GM23338 (cell line): ENCODE measurements at regions not wholly inside any gene's neighbourhood (a gene's known extent, or its start where the extent isn't known, plus 50 kb on each side); places are given as distances from the start of the nearest gene placed in this dataset.

Experiments
- ATAC-seq: fragments of 200-7000 bp; cut with Tn5 transposase; 3 replicates; pipeline ENCODE4 v1.9.1; 2020
- DNase-seq: peaks from one replicate; pipeline ENCODE4 v3.0.0-alpha.2; 2015; ENCODE audit warnings: low spot score
- H2AFZ ChIP-seq: fragments of 200-600 bp; sonication (generic); 2 replicates; pipeline ENCODE4 v1.8.0; 2016; ENCODE audit warnings: antibody characterized with exemption, mild to moderate bottlenecking, moderate library complexity
- H3F3A ChIP-seq: fragments of 200-600 bp; sonication (generic); replicated peaks from 2 replicates; pipeline ENCODE4 v1.8.0; 2017; ENCODE audit warnings: antibody characterized with exemption, mixed run types, low read depth
- H3K27ac ChIP-seq: fragments of 200-600 bp; sonication (generic); 2 replicates; pipeline ENCODE4 v1.6.1; 2016; ENCODE audit warnings: low read depth
- H3K27me3 ChIP-seq: fragments of 200-600 bp; sonication (generic); 2 replicates; pipeline ENCODE4 v1.8.0; 2016; ENCODE audit warnings: mild to moderate bottlenecking, mixed run types, moderate library complexity; ENCODE audit not compliant: insufficient read depth
- H3K36me3 ChIP-seq: fragments of 200-600 bp; sonication (generic); 2 replicates; pipeline ENCODE4 v1.8.0; 2016; ENCODE audit warnings: mild to moderate bottlenecking; ENCODE audit not compliant: insufficient read depth
- H3K4me1 ChIP-seq: fragments of 200-600 bp; sonication (generic); 2 replicates; pipeline ENCODE4 v1.8.0; 2016; ENCODE audit warnings: mild to moderate bottlenecking, moderate library complexity; ENCODE audit not compliant: insufficient read depth
- H3K4me2 ChIP-seq: fragments of 200-600 bp; sonication (generic); 2 replicates; pipeline ENCODE4 v1.7.1; 2017; ENCODE audit warnings: mixed run types
- H3K4me3 ChIP-seq: fragments of 200-600 bp; sonication (generic); 2 replicates; pipeline ENCODE4 v1.6.1; 2016; ENCODE audit warnings: mixed run types
- H3K79me2 ChIP-seq: fragments of 200-600 bp; sonication (generic); replicated peaks from 2 replicates; pipeline ENCODE4 v1.8.0; 2017; ENCODE audit warnings: mild to moderate bottlenecking; ENCODE audit not compliant: insufficient read depth
- H3K9me2 ChIP-seq: fragments of 200-600 bp; sonication (generic); 2 replicates; pipeline ENCODE4 v1.8.0; 2017; ENCODE audit not compliant: insufficient read depth
- H4K20me1 ChIP-seq: fragments of 200-600 bp; sonication (generic); replicated peaks from 2 replicates; pipeline ENCODE4 v1.8.0; 2017; ENCODE audit warnings: mild to moderate bottlenecking; ENCODE audit not compliant: insufficient read depth
- H3K27ac Mint-ChIP-seq: 2 replicates; pipeline ENCODE4 v1.8.0; 2020; ENCODE audit warnings: inconsistent platforms, mild to moderate bottlenecking, moderate library complexity, mixed read lengths
- H3K27me3 Mint-ChIP-seq: 3 replicates; pipeline ENCODE4 v1.8.0; 2022; ENCODE audit warnings: low read depth, mild to moderate bottlenecking, moderate library complexity, mixed read lengths, inconsistent platforms; ENCODE audit not compliant: insufficient read depth, poor library complexity
- H3K36me3 Mint-ChIP-seq: 3 replicates; pipeline ENCODE4 v1.8.0; 2021; ENCODE audit warnings: low read depth, mild to moderate bottlenecking, inconsistent platforms, moderate library complexity, mixed read lengths
- H3K4me1 Mint-ChIP-seq: 3 replicates; pipeline ENCODE4 v1.8.0; 2020; ENCODE audit warnings: mild to moderate bottlenecking, inconsistent platforms, mixed read lengths
- H3K4me3 Mint-ChIP-seq: 3 replicates; pipeline ENCODE4 v1.8.0; 2021; ENCODE audit warnings: moderate library complexity, mild to moderate bottlenecking, inconsistent platforms, mixed read lengths
- H3K9me3 Mint-ChIP-seq: 3 replicates; pipeline ENCODE4 v1.8.0; 2020; ENCODE audit warnings: moderate library complexity, mild to moderate bottlenecking, inconsistent platforms, mixed read lengths
- EZH2 ChIP-seq: fragments of 200-600 bp; sonication (generic); IDR thresholded peaks from one replicate; pipeline ENCODE4 v1.8.0; 2017; ENCODE audit warnings: antibody characterized with exemption, mild to moderate bottlenecking, low read depth; ENCODE audit not compliant: unreplicated experiment
- EZH2phosphoT487 ChIP-seq: fragments of 200-600 bp; sonication (generic); IDR thresholded peaks from one replicate; pipeline ENCODE4 v1.8.1; 2018; ENCODE audit warnings: antibody characterized with exemption; ENCODE audit not compliant: unreplicated experiment
- JUNB ChIP-seq: IDR thresholded peaks from one replicate; pipeline ENCODE4 v1.6.1; 2016; ENCODE audit warnings: antibody characterized with exemption; ENCODE audit not compliant: unreplicated experiment
- NANOG ChIP-seq: IDR thresholded peaks from 2 replicates; pipeline ENCODE4 v1.6.1; 2016; ENCODE audit warnings: antibody characterized with exemption, borderline replicate concordance
- POLR2AphosphoS5 ChIP-seq: IDR thresholded peaks from 2 replicates; pipeline ENCODE4 v1.6.1; 2016; ENCODE audit warnings: antibody characterized with exemption, low read depth
- ZNF114 ChIP-seq: fragments of 250-450 bp; sonication (Bioruptor Pico); IDR thresholded peaks from 2 replicates; pipeline ENCODE4 v1.5.0; 2020; ENCODE audit warnings: mild to moderate bottlenecking, moderate library complexity
- TF ChIP-seq, protein P1 (sequence below): fragments of 250-450 bp; sonication (Bioruptor Pico); IDR thresholded peaks from 2 replicates; pipeline ENCODE4 v1.5.0; 2020; ENCODE audit warnings: mild to moderate bottlenecking, moderate library complexity

DNA sequence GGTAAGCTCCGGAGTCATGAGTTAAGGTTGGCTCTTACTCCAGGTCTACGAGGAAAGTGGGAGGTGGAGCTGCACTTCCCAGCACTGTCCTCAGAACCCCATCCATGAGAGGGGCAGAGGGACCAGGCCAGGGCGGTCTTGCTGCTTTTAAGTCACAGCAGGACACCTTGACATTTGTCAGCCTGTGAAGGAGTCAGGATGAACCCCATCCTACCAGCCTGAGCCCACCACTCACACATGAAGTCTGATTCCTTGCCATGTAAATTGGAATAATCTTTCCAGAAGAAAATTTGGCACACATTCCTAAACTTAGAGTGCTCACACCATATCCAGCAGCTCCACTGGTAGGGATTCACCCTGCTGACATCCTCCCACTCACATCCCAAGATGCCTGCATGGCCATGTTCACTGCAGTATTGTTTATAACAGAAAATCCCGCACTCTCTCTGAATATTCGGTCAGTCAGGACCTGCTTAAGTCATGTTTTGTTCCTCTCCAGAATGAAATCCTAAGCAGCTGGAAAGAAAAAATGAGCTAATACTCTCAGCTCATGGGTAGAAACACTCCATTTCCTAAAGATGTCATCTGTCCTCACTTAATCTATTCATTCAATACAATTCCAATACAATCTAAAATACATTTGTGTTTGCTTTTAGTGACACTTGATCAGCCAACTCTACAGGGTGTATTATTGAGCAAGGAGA lies 79.3 kb upstream of the COL5A1 start:
- Histone ChIP-seq H3K4me1 (no peaks in the 10 kb centered on the region), H3K27me3 (no peaks in the 10 kb centered on the region), H3F3A (no peaks in the 10 kb centered on the region), H3K36me3 (no peaks in the 10 kb centered on the region), H3K9me2 (0 out of 2 replicates have a peak, but pooled peaks cover 8% of the 10 kb centered on the region), H3K4me2 (no peak overlapping the region), H2AFZ (no peak overlapping the region), H3K27ac (no peak overlapping the region), H4K20me1 (no peaks in the 10 kb centered on the region), H3K4me3 (no peak overlapping the region), H3K79me2 (no peaks in the 10 kb centered on the region)
- H3K4me3 Mint-ChIP-seq, result no peak overlapping the region
- no peak for DNase-seq
- no peak for TF ChIP-seq EZH2
- no peak for TF ChIP-seq EZH2phosphoT487
- TF ChIP-seq POLR2AphosphoS5, result no peak
- no peak for TF ChIP-seq ZNF114 (CRISPR knock-in tag)
- no peak for TF ChIP-seq NANOG
- ATAC-seq, result no peak
- no peak overlapping the region for H3K27ac Mint-ChIP-seq
- H3K9me3 Mint-ChIP-seq, result peaks cover 17% of the 10 kb centered on the region
- peaks cover 5% of the 10 kb centered on the region for H3K27me3 Mint-ChIP-seq
- H3K36me3 Mint-ChIP-seq, result no peaks in the 10 kb centered on the region; the same call in 2 of the 3 replicates
- no peaks in the 10 kb centered on the region for H3K4me1 Mint-ChIP-seq

DNA sequence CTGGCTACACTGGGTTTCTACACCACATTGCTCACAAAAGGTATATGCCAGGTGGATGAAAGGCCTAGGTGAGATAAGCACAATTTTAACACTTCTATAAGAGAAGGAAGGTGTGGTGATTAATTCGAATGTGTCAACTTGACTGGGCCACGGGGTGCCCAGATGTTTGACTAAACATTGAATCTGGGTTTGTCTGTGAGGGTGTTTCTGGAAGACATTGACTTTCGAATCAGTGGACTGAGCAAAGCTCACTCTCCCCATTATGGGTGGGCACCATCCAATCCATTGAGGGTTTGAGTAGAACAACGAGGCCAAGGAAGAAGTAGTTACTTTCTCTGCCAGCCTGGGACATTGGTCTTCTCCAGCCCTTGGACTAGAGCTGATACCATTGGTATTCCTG lies 78.2 kb upstream of the COL5A1 start:
- H2AFZ ChIP-seq, result no peak overlapping the region
- Mint-ChIP-seq H3K9me3 (peaks cover 17% of the 10 kb centered on the region), H3K4me1 (no peaks in the 10 kb centered on the region), H3K36me3 (no peaks in the 10 kb centered on the region; the same call in 2 of the 3 replicates), H3K27ac (no peak overlapping the region), H3K27me3 (peaks cover 5% of the 10 kb centered on the region), H3K4me3 (no peak overlapping the region)
- H3K4me1 ChIP-seq, result no peaks in the 10 kb centered on the region
- no peak overlapping the region for H3K4me2 ChIP-seq
- ATAC-seq (no peak), DNase-seq (no peak)
- H3K27me3 ChIP-seq, result no peaks in the 10 kb centered on the region
- no peak overlapping the region for H3K27ac ChIP-seq
- H4K20me1 ChIP-seq, result no peaks in the 10 kb centered on the region
- H3K9me2 ChIP-seq, result 0 out of 2 replicates have a peak, but pooled peaks cover 8% of the 10 kb centered on the region
- H3K36me3 ChIP-seq, result no peaks in the 10 kb centered on the region
- no peaks in the 10 kb centered on the region for H3F3A ChIP-seq
- no peaks in the 10 kb centered on the region for H3K79me2 ChIP-seq
- TF ChIP-seq, protein P1, sequence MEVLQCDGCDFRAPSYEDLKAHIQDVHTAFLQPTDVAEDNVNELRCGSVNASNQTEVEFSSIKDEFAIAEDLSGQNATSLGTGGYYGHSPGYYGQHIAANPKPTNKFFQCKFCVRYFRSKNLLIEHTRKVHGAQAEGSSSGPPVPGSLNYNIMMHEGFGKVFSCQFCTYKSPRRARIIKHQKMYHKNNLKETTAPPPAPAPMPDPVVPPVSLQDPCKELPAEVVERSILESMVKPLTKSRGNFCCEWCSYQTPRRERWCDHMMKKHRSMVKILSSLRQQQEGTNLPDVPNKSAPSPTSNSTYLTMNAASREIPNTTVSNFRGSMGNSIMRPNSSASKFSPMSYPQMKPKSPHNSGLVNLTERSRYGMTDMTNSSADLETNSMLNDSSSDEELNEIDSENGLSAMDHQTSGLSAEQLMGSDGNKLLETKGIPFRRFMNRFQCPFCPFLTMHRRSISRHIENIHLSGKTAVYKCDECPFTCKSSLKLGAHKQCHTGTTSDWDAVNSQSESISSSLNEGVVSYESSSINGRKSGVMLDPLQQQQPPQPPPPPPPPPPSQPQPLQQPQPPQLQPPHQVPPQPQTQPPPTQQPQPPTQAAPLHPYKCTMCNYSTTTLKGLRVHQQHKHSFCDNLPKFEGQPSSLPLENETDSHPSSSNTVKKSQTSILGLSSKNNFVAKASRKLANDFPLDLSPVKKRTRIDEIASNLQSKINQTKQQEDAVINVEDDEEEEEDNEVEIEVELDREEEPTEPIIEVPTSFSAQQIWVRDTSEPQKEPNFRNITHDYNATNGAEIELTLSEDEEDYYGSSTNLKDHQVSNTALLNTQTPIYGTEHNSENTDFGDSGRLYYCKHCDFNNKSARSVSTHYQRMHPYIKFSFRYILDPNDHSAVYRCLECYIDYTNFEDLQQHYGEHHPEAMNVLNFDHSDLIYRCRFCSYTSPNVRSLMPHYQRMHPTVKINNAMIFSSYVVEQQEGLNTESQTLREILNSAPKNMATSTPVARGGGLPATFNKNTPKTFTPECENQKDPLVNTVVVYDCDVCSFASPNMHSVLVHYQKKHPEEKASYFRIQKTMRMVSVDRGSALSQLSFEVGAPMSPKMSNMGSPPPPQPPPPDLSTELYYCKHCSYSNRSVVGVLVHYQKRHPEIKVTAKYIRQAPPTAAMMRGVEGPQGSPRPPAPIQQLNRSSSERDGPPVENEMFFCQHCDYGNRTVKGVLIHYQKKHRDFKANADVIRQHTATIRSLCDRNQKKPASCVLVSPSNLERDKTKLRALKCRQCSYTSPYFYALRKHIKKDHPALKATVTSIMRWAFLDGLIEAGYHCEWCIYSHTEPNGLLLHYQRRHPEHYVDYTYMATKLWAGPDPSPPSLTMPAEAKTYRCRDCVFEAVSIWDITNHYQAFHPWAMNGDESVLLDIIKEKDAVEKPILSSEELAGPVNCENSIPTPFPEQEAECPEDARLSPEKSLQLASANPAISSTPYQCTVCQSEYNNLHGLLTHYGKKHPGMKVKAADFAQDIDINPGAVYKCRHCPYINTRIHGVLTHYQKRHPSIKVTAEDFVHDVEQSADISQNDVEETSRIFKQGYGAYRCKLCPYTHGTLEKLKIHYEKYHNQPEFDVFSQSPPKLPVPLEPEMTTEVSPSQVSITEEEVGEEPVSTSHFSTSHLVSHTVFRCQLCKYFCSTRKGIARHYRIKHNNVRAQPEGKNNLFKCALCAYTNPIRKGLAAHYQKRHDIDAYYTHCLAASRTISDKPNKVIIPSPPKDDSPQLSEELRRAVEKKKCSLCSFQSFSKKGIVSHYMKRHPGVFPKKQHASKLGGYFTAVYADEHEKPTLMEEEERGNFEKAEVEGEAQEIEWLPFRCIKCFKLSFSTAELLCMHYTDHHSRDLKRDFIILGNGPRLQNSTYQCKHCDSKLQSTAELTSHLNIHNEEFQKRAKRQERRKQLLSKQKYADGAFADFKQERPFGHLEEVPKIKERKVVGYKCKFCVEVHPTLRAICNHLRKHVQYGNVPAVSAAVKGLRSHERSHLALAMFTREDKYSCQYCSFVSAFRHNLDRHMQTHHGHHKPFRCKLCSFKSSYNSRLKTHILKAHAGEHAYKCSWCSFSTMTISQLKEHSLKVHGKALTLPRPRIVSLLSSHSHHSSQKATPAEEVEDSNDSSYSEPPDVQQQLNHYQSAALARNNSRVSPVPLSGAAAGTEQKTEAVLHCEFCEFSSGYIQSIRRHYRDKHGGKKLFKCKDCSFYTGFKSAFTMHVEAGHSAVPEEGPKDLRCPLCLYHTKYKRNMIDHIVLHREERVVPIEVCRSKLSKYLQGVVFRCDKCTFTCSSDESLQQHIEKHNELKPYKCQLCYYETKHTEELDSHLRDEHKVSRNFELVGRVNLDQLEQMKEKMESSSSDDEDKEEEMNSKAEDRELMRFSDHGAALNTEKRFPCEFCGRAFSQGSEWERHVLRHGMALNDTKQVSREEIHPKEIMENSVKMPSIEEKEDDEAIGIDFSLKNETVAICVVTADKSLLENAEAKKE (CRISPR knock-in tag), result no peak
- no peak for TF ChIP-seq JUNB
- H3K4me3 ChIP-seq, result no peak overlapping the region
